Cerebellar cortex (tissue), 1 donor: ENCODE measurements at regions not wholly inside any gene's neighbourhood (a gene's known extent, or its start where the extent isn't known, plus 50 kb on each side); places are given as distances from the start of the nearest gene placed in this dataset.

ENCODE experiments used
- DNase-seq: peaks from one replicate; pipeline ENCODE4 v3.0.0-alpha.2; 2015; ENCODE audit warnings: low spot score

GRCh38 chr2:145137211-145137610 lies 617.3 kb upstream of the ZEB2 start:
- no peak for DNase-seq

DNA sequence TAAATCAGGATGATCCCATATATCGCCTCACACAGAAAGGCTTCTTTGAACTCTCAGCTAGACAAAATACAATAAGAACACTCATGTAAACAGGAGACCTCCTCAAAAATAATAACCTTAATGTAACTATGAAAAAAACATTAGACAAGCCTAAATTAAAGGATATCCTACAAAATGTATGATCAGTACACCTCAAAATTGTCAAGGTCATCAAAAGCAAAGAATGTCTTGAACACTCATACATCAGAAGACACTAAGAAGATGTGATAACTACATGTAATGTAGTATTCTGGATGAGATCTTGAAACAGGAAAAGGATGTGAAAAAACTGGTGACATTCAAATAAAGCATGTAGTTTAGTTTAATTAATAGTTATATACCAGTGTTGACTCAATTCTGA lies 616.8 kb upstream of the ZEB2 start:
- no peak for DNase-seq

DNA sequence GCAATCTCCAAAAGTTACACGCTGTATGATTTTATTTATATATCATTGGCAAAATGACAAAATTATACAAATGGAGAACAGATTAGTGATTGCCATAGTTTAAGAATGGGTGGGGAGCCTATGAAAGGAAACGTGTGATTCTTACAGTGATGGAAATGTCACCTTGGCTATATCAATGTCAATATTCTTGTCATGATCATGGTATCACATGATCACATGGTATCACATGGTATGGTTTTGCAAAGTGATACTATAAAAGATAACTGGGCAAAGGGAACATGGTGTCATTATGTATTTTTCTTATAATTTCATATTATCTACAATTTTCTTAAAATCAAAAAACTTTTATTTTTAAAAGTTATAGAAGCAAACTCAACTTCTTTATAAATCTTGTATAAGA lies 606.2 kb upstream of the ZEB2 start:
- DNase-seq: no peak

DNA sequence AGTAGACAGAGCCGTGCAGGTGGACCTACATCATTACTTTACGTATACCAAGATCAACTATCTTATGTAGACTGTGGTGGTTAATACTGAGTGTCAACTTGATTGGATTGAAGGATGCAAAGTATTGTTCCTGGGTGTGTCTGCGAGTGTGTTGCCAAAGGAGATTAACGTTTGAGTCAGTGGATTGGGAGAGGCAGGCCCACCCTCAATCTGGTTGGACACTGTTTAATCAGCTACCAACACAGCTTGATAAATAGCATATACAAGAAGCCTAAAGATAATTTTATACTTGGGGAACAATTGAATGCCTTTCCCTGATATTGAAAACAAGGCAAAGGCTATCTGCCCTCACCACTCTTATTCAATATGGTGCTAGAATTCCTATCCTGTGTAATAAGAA lies 604.2 kb upstream of the ZEB2 start:
- no peak for DNase-seq

DNA sequence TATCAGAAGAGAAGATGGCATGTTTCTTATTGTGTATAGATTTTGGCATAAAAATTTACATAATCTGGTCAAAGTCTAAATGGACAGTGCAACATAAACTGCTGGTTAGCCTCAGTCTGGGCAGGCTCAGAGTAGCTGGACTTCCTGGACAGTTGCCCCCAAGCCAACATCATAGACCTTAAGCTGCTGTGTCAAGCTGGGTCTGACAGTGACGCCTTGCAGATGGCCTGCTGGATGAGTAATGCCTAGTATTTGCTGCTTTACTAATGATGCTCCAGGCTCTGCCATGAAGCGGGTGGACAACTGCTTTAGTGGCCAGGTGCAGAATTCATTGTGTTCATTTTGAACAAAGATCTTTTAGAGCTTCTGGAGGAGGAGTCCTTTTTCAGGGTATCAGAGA lies 603.7 kb upstream of the ZEB2 start:
- DNase-seq: no peak

GRCh38 chr2:145119225-145119624 lies 599.3 kb upstream of the ZEB2 start:
- DNase-seq: no peak

GRCh38 chr2:145116834-145117725 lies 597.2 kb upstream of the ZEB2 start:
- DNase-seq: no peak

GRCh38 chr2:145116056-145116455 lies 596.1 kb upstream of the ZEB2 start:
- DNase-seq: no peak

DNA sequence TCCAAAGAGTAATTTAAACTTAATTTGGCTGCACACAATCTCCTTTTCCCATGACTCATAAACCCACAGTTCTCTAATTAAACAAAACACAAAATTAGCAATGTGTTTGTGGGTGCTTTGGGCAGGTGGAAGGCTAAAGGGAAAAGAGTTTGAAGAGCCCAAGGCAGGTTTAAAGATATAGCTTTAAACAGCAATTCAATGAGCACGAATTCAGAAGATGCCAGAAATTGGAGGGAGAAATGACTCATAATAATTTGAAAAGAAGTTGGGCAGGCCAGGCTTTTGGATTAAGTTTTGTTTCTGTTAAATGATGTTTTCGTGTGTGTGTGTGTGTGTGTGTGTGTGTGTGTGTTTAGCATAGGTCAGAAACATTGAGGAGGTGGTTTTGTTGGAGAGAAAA lies 594.8 kb upstream of the ZEB2 start:
- no peak for DNase-seq

DNA sequence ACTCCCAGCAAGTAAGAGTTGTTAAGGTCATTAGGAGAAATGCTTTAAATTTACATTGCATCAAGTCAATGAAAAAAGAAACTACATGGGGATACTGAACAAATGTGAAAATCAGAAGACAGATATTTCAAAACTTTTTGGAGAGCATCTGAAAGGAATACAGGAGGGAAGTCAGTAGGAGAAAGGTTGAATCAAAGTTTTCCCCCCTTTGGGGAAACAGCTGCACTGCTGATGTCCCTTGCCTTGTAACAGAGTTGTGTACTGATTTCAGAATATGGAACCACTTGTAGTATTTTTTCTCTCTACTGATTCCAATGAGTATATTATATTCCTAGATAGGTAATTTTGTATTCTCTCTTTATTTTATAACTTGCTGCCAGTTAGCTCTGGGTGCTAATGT lies 592.5 kb upstream of the ZEB2 start:
- DNase-seq: no peak

DNA sequence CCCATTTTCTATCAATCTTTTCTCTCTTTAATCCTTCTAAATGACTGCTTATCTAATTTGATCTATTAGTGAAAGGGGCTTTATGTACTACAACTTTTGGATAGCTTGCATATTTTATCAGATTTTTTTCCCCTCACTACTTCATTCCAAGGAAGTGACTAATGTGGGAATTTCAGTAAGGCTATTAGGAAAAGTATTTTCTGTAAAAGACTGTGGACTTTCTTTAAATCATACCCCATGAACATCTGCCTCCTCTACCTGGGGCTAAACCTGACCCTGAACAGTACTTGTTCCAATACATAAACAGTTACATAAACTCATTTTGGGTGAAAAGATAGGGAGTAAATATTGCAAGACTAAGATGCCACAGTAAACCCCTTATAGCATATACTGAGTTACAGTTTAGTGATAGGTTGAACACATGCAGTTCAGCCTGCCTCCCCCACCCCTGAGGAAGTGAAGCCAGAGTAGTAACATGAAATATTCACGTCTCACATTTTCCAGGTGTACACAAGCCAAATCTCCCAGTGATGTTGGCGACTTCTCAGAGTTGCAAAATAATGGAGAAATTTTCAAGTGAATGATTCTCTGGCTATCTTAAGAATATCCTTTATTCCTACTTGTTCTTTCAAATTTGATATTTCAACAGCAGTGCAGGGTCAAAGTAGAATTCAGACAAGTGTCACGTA lies 590.9 kb upstream of the ZEB2 start:
- no peak for DNase-seq

GRCh38 chr2:145108959-145109710 lies 589.2 kb upstream of the ZEB2 start:
- no peak for DNase-seq

- no peak for DNase-seq
Measured at GRCh38 chr2:145108361-145108778, 588.5 kb upstream of the ZEB2 start.

DNA sequence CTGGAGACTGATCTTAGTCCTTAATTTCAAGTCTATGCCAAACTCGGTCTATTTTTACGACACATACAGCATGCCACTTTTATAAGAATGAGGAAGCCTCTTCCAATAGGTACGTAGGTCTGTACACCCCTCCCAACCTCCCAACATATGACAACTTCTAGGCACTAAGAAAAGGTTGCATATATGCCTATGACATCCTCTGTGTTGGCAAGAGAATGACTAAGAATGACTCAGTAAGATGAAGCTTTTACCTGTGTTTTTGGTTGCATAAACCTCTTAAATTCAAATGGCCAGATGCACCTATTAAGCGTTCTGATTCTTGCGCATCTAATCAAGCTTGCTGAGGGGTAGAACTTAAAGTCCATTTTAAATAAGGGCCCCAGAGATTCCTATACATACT lies 586.4 kb upstream of the ZEB2 start:
- no peak for DNase-seq

DNA sequence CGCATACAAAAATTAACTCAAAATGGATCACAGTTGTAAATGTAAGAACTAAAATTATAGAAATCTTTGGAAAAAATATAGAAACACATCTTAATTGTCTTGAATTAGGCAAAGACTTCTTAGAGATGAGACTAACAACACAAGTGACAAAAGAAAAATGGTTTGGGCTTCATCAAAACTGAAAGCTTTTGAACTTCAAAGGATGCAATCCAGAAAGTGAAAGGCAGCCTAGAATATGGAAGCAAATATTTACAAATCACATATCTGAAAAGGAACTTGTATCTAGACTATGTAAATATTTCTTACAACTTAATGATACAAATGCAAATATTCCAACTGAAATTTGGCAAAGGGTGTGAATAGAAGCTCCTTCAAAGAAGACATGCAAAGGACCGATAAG lies 582.8 kb upstream of the ZEB2 start:
- no peak for DNase-seq

GRCh38 chr2:145100301-145100700 lies 580.4 kb upstream of the ZEB2 start:
- DNase-seq: no peak

DNA sequence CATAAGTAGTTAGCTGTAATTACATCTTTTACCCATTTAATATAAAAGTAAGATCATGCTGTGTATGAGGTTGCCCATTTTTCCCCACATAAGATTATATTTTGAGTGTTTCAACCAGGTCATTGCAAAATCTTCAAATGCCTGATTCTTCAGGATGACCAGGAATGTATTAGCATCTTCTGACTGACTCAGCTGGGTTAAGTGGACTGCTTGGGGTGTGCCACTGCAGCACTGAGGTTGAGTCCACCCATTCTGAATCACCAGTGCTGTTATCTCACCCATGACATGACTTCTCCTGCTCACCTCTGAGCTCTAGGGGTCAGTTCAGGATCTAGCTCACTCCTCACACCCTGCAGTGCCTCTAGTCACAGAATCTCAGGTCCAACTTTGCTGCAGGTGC lies 576.7 kb upstream of the ZEB2 start:
- DNase-seq: no peak

- DNase-seq: no peak
Measured at GRCh38 chr2:145095641-145096435, 575.9 kb upstream of the ZEB2 start.

DNA sequence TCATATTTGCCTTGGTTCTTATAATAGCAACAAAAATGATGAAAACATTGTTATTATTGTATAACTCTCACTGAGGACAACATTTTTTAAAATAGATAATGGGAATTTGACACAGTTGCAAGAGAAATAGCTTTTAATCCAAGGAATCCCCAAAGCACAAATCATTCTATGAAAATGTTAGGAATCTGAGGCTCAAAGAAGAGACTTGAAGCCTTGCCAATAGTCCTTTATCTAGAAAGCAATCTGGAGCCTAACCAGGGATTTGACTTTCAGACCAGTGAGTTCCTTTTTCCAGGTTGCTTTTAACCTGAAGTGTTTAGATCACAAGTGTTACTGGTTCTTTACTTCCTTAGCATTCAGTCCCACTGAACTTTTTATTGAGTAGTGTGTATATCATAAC lies 574.5 kb upstream of the ZEB2 start:
- no peak for DNase-seq

DNA sequence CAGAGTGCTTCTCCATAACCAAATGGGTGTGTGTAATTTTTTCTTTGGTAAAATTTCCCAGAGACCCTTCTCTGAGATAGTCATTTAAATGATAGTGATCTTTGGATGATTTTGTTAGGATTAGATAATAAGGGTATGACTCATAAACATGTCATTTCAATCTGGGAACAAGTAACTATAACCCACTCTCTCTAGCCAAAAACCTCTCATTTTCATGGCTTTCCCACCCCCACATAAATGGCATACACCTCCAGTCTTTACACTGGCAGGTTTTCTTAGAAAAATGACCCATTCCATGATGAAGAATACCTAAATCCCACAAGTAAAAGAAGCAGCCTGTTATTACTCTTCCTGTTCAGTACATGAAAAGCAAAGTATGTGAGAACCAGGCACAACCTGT lies 572.0 kb upstream of the ZEB2 start:
- no peak for DNase-seq

DNA sequence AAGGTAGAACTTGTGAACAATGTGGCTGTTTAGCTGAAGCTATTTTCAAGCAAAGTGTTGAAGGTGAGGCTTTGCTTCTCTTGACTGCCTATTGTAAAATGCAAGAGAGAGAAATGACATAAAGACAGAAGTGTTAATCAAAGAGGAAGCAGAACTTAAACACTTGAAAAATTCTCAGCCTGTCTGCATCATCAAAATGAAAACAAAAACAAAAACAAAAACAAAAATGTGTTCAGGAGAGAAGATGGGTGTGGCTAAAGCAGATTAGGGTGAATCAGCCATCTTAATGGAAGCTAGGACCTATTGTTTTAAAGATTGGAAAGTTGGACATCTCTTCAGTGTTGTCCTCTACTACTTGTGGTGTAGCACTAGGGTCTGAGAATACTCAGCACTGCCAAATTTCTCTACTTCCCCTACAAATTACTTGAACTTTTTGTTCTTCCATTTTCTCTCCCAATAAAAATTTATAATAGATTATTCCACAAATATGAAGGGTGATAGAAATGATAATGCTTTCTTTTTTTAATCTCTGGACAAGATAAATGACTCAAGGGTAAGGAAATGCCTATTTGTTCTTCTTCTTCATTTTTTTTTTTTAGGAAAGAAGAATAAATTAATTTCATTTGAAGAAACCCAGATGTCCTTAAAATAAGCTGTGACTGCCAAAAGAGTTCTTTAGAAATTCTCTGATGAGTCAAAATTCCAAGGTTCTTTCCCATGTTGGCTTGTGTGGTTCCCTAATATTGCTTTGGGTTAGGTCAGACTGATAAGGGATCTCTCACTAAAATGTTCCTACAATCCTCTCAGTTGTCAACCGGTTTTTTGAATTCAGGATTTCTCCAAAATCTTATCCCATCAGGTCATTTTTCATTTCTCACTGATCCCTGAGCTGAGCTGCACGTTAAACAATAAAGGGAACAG lies 571.2 kb upstream of the ZEB2 start:
- DNase-seq: no peak
